ENCODE measurements at regions not wholly inside any gene's neighbourhood (a gene's known extent, or its start where the extent isn't known, plus 50 kb on each side); places are given as distances from the start of the nearest gene placed in this dataset.

DNA sequence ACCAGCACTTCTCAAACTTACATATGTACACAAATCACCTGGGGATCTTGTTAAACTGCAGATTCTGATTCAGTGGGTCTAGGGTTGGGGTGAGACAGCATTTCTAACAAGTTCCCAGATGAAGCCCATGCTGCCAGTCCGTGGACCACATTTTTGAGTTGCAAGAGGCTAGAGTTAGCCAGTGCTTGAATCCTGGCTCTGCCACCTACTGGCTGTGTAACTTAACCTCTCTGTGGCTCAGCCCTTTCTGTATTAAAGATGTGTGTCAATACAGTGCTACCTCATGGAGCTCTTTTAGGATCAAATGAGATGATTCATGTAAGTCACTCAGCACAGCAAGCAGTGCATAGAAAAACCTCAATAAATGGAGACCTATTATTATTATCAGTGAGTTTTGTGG lies 90.2 kb upstream of the ISX start:
- H3K4me1 ChIP-seq (ENCODE audit: control insufficient read depth, extremely low read depth, insufficient read depth, low read length): no peaks in the 10 kb centered on the region
- no peaks in the 10 kb centered on the region for H3K9me1 ChIP-seq (replicated peaks; ENCODE audit: control insufficient read depth, extremely low read depth, insufficient read depth, low read length)
- TF ChIP-seq EZH2 (IDR thresholded peaks at IDR 0.05; ENCODE audit: borderline replicate concordance, low read depth, low read length, severe bottlenecking): no peak
- TF ChIP-seq MAX (IDR thresholded peaks at IDR 0.05; ENCODE audit: insufficient read depth, insufficient read length): no peak
- TF ChIP-seq POLR2AphosphoS5 (IDR thresholded peaks at IDR 0.05; ENCODE audit: insufficient read depth, low read depth, low read length): no peak
- TF ChIP-seq CTCF (IDR thresholded peaks at IDR 0.05; ENCODE audit: extremely low read depth in 1 of 2, insufficient read depth in 1 of 2, low read depth in 1 of 2, low read length in 2 of 2): no peak
- no peak for TF ChIP-seq MYC (IDR thresholded peaks at IDR 0.05; ENCODE audit: low read depth, low read length)
- no peak for TF ChIP-seq FOS (IDR thresholded peaks at IDR 0.05; ENCODE audit: borderline replicate concordance, insufficient read depth, low read length)
- TF ChIP-seq JUN (IDR thresholded peaks at IDR 0.05; ENCODE audit: borderline replicate concordance, insufficient read depth, insufficient read length, low read depth): no peak
- no peak for TF ChIP-seq POLR2A (IDR thresholded peaks at IDR 0.05; ENCODE audit: low read depth, low read length)
- no peak for TF ChIP-seq GATA2 (IDR thresholded peaks at IDR 0.05; ENCODE audit: insufficient read depth, insufficient read length, low read depth, low read length)
- no peaks in the 10 kb centered on the region for H4K20me1 ChIP-seq (replicated peaks; ENCODE audit: control insufficient read depth, extremely low read depth, insufficient read depth, low read length)
- no peak overlapping the region for H3K9ac ChIP-seq (replicated peaks; ENCODE audit: extremely low read depth, insufficient read depth, low read length)
- no peaks in the 10 kb centered on the region for H3K36me3 ChIP-seq (ENCODE audit: control insufficient read depth in 2 of 2, extremely low read depth in 1 of 2, insufficient read depth in 2 of 2, low read length in 2 of 2)
- H3K79me2 ChIP-seq (ENCODE audit: control insufficient read depth, insufficient read depth, low read length): no peaks in the 10 kb centered on the region
- DNase-seq (ENCODE audit: low read depth, low spot score): no peak
- intact Hi-C loops (cut with micrococcal nuclease): no loop called here
- no peaks in the 10 kb centered on the region for H3K9me3 ChIP-seq (replicated peaks; ENCODE audit: control insufficient read depth, insufficient read depth, low read length)
- BruUV-seq (replicated peaks): no TSS peak
- FAIRE-seq: no peak
- ChIA-PET CTCF (no interaction called here), POLR2A (no interaction called here)
- no peak overlapping the region for H2AFZ ChIP-seq (ENCODE audit: low read depth, low read length)
- no peak overlapping the region for H3K4me3 ChIP-seq (replicated peaks in 1 of 3; ENCODE audit: insufficient read depth in 1 of 3, low read depth in 1 of 3, low read length in 3 of 3)
- H3K27ac ChIP-seq (ENCODE audit: insufficient read depth, low read depth, low read length): no peak overlapping the region
- no peak overlapping the region for H3K4me2 ChIP-seq (ENCODE audit: insufficient read depth, low read length)
- dilution Hi-C loops (cut with MboI; ENCODE audit: extremely low pct_ligation_motif_present, low sequenced_read_pairs): no loop called here
- H3K27me3 ChIP-seq (ENCODE audit: control insufficient read depth in 2 of 2, insufficient read depth in 2 of 2, low read length in 2 of 2): no peaks in the 10 kb centered on the region

Data from endothelial cell of umbilical vein (primary cell).